Activated naive CD8-positive, alpha-beta T cell treated with anti-CD3 and anti-CD28 coated beads, Interleukin-2, amount 50 U/mL, for 24 hours (primary cell): ENCODE measurements at regions not wholly inside any gene's neighbourhood (a gene's known extent, or its start where the extent isn't known, plus 50 kb on each side); places are given as distances from the start of the nearest gene placed in this dataset.

ENCODE experiments used
- ATAC-seq: fragments of 150-1000 bp; cut with Tn5 transposase; one replicate; pipeline ENCODE4 v1.10.0; 2021
- DNase-seq: peaks from one replicate; pipeline ENCODE4 v3.0.0; 2021
- H3K27ac Mint-ChIP-seq: one replicate; pipeline ENCODE4 v1.8.0; 2021; ENCODE audit warnings: mild to moderate bottlenecking, mixed read lengths
- H3K27me3 Mint-ChIP-seq: one replicate; pipeline ENCODE4 v1.8.0; 2021; ENCODE audit warnings: mixed read lengths
- H3K36me3 Mint-ChIP-seq: one replicate; pipeline ENCODE4 v1.8.0; 2021; ENCODE audit warnings: low read depth, mixed read lengths
- H3K4me1 Mint-ChIP-seq: one replicate; pipeline ENCODE4 v1.8.0; 2021; ENCODE audit warnings: mixed read lengths
- H3K4me3 Mint-ChIP-seq: one replicate; pipeline ENCODE4 v1.8.0; 2021; ENCODE audit warnings: mild to moderate bottlenecking, moderate library complexity, mixed read lengths
- H3K9me3 Mint-ChIP-seq: one replicate; pipeline ENCODE4 v1.8.0; 2021; ENCODE audit warnings: mixed read lengths

DNA sequence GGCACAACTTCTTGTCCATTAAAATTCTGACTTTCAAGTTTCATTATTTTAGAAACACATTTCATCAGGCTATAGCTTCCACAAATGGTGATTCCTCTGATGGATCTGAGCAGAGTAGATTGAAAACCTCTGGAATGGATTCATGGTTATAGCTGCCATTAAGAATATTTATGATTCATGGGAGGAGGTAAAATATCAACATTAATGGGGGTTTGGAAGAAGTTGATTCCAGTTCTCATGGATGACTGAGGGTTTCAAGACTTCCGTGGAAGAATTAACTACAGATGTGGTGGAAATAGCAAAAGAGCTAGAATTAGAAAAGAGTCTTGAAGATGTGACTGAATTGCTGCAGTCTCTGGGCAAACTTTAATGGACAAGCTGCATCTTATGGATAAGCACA lies 797.4 kb downstream of the SUCLG1 start:
- Mint-ChIP-seq H3K4me3 (no peak overlapping the region), H3K36me3 (no peaks in the 10 kb centered on the region), H3K27me3 (no peaks in the 10 kb centered on the region), H3K27ac (no peak overlapping the region), H3K4me1 (no peaks in the 10 kb centered on the region), H3K9me3 (peaks cover 5% of the 10 kb centered on the region)
- ATAC-seq, result no peak
- no peak for DNase-seq

DNA sequence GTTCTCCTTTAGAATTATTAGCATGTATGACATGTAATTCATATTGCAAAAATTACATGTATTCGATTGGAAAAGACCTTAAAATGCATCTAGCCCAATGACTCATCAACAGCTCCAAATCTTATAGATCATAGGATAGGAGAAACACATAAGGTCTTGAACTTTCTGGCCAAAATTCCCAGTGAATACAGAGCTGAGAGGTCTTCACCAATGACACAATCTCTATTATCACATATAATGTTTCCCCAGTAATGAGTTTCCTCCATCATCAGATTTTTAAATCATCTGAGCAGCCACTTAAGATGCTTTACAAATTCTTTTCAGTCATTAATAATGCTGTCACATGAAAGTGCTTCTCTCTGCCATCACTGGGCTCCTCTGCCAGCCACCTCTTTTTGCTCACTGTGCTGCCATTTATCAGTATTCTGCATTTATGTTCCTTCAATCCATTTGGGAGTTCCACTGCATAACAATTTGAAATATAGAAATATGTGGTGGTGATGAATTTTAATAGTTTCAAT lies 804.9 kb downstream of the SUCLG1 start:
- Mint-ChIP-seq H3K27ac (no peak overlapping the region), H3K4me3 (no peak overlapping the region), H3K27me3 (no peaks in the 10 kb centered on the region), H3K4me1 (no peaks in the 10 kb centered on the region), H3K9me3 (no peaks in the 10 kb centered on the region), H3K36me3 (no peaks in the 10 kb centered on the region)
- ATAC-seq, result no peak
- DNase-seq, result no peak

DNA sequence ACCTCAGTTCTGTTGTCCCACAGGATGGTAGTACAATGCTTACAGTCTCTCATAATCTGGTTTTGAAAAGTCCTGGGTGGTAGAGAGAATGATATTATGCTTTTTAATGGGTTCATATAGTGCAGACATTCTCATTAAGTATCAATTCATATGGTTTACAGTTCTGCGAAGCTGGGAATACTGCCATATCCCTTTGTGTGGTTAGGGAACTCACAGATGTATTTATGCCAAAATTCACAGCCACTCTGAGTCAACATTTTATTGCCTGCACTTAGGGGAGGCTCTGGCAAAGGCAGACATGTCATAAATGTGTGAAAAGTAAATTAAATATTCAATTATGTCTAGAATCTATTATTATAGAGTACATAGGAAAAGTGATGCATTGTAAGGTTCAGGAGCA lies 808.2 kb downstream of the SUCLG1 start:
- Mint-ChIP-seq H3K4me1 (no peaks in the 10 kb centered on the region), H3K4me3 (no peak overlapping the region)

DNA sequence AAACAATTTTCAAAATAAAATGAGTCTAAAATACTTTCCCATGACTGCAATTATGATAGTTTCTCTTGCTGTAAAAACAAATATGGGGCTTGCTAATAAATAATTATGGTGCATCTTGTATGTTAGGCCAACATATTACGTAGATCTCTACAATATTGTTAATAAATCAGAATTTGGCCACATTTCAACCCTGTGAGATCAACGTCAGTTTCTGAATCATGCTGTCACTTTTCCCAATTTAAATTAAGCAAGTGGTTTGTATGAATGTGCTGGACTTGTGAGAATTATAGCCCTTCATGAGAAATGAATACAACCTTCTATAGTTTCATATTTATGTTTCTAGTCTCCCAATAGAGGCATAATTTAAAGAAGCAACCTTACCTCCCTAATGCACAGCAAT lies 808.9 kb downstream of the SUCLG1 start:
- Mint-ChIP-seq H3K4me3 (no peak overlapping the region), H3K27ac (no peak overlapping the region), H3K4me1 (no peaks in the 10 kb centered on the region), H3K9me3 (no peaks in the 10 kb centered on the region), H3K36me3 (no peaks in the 10 kb centered on the region), H3K27me3 (no peaks in the 10 kb centered on the region)
- no peak for DNase-seq
- no peak for ATAC-seq

More for the DNA sequence above, 808.2 kb downstream of the SUCLG1 start:
- ATAC-seq, result no peak
- no peak for DNase-seq
- H3K27me3 Mint-ChIP-seq, result no peaks in the 10 kb centered on the region
- H3K36me3 Mint-ChIP-seq, result no peaks in the 10 kb centered on the region
- no peak overlapping the region for H3K27ac Mint-ChIP-seq
- H3K9me3 Mint-ChIP-seq, result no peaks in the 10 kb centered on the region

DNA sequence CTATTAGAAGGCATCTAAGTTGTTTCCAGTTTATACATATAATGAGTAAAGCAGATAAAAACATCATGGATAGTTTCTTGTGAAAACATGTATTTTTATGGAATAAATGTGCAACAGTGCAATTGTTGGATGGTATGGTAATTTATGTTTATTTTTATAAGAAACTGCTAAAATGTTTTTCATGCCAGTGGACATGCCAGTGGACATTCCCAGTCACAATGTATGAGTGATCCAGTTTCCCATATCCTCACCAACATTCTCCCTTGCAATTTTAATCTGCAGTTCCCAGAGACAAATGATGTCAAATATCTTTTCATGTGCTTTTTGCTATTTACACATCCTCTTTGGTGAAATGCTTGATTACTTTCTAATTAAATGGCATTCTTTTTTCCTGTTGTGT lies 818.6 kb downstream of the SUCLG1 start:
- Mint-ChIP-seq H3K4me3 (no peak overlapping the region), H3K4me1 (no peaks in the 10 kb centered on the region), H3K9me3 (peaks cover 7% of the 10 kb centered on the region), H3K27me3 (no peaks in the 10 kb centered on the region), H3K36me3 (no peaks in the 10 kb centered on the region), H3K27ac (no peak overlapping the region)
- DNase-seq (no peak), ATAC-seq (no peak)

DNA sequence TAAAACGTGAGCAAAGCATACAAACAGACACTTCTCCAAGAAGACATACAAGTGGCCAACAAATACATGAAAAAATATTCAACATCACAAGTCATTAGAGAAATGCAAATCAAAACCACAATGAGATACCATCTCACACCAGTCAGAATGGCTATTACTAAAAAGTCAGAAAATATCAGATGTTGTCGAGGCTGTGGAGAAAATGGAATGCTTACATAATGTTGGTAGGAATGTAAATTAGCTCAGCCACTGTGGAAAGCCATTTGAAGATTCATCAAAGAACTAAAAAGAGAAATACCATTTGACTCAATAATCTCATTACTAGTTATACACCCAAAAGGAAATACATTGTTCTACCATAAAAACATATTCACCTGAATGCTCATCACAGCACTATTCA lies 825.7 kb downstream of the SUCLG1 start:
- Mint-ChIP-seq H3K9me3 (peaks cover 7% of the 10 kb centered on the region), H3K27me3 (no peaks in the 10 kb centered on the region), H3K4me3 (no peak overlapping the region), H3K36me3 (no peaks in the 10 kb centered on the region), H3K27ac (no peak overlapping the region), H3K4me1 (no peaks in the 10 kb centered on the region)
- ATAC-seq (no peak), DNase-seq (no peak)

DNA sequence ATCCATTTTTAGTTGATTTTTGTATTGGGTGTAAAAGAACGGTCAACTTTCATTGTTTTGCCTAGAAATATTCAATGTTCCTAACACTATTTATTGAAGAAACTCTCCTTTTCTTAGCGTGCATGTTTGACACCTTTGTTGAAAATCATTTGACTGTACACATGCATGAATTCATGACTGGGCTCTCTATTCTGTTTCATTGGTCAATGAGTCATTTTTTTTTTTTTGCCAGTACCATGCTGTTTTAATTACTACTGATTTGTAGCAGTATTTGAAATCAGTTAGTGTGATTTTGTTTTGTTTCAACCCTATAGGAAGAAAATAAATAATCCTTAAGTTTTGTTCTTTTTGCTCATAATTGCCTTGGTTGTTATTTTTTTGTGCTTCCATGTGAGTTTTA lies 828.7 kb downstream of the SUCLG1 start:
- Mint-ChIP-seq H3K27ac (no peak overlapping the region), H3K36me3 (no peaks in the 10 kb centered on the region), H3K4me1 (no peaks in the 10 kb centered on the region), H3K9me3 (peaks cover 3% of the 10 kb centered on the region), H3K4me3 (no peak overlapping the region), H3K27me3 (no peaks in the 10 kb centered on the region)
- no peak for ATAC-seq
- DNase-seq, result no peak

DNA sequence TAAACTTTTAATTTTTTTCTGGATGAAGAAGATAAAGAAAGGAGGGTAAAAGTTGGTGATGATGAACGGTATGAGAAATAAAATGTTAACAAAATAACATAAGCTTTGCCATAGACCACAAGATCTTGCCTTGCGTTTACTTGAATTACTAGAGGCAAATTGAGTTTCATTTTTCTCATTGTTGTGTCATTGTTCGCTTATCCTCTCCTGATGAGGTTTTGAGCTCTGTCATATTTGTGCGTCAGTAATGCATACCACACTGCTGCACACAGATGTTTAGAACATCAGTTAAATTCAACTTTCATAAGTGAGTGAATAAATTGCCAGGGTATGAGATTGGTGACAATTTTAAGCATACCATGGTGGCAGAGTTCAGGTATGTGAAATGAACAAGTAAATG lies 843.6 kb downstream of the SUCLG1 start:
- H3K27ac Mint-ChIP-seq, result no peak overlapping the region
- H3K4me1 Mint-ChIP-seq, result no peaks in the 10 kb centered on the region
- H3K36me3 Mint-ChIP-seq, result no peaks in the 10 kb centered on the region
- H3K9me3 Mint-ChIP-seq, result peaks cover 17% of the 10 kb centered on the region
- no peak overlapping the region for H3K4me3 Mint-ChIP-seq
- ATAC-seq (no peak), DNase-seq (no peak)
- no peaks in the 10 kb centered on the region for H3K27me3 Mint-ChIP-seq

DNA sequence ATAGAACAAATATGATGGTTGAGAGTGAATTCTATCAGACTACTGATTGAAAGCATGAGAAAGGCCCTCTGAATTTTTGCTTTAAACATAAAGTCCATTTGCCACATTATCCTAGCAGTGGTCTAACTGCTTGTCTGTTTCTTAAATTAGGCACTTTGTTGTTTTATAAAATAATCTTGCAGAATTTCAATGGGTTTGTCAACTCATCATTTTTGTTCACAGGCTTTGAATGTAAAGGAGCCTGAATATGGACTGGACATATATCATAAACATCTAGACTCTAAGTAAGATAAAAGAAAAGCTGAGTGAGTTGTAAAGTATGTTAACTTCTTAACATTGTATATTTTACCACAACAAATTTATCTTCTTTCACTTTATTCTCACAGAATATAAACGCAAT lies 845.9 kb downstream of the SUCLG1 start:
- DNase-seq, result no peak
- Mint-ChIP-seq H3K4me1 (no peaks in the 10 kb centered on the region), H3K4me3 (no peak overlapping the region), H3K36me3 (no peaks in the 10 kb centered on the region), H3K27me3 (no peaks in the 10 kb centered on the region), H3K27ac (no peak overlapping the region), H3K9me3 (peaks cover 10% of the 10 kb centered on the region)
- ATAC-seq, result no peak

DNA sequence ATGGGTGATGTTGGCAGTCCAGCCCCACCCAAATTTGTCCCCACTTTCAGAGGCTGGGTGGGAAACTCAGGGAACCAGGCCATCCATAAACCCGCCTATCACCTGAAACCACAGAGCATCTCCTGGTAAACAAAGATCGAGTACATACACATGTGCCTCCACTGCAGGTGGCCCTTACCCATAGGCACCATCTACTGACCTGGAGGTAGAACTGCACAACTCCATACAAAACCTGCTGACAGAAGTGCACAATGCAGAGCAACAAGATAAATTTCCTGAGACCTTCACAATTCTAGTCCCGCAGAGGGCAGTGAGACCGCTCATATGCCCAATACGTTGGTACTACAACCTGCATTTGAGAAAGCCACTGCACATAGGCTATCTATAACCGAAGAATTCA lies 856.3 kb downstream of the SUCLG1 start:
- no peak overlapping the region for H3K4me3 Mint-ChIP-seq
- H3K27ac Mint-ChIP-seq, result no peak overlapping the region
- H3K9me3 Mint-ChIP-seq, result peaks cover 20% of the 10 kb centered on the region
- DNase-seq, result no peak
- no peaks in the 10 kb centered on the region for H3K36me3 Mint-ChIP-seq
- ATAC-seq, result no peak
- no peaks in the 10 kb centered on the region for H3K27me3 Mint-ChIP-seq
- no peaks in the 10 kb centered on the region for H3K4me1 Mint-ChIP-seq

DNA sequence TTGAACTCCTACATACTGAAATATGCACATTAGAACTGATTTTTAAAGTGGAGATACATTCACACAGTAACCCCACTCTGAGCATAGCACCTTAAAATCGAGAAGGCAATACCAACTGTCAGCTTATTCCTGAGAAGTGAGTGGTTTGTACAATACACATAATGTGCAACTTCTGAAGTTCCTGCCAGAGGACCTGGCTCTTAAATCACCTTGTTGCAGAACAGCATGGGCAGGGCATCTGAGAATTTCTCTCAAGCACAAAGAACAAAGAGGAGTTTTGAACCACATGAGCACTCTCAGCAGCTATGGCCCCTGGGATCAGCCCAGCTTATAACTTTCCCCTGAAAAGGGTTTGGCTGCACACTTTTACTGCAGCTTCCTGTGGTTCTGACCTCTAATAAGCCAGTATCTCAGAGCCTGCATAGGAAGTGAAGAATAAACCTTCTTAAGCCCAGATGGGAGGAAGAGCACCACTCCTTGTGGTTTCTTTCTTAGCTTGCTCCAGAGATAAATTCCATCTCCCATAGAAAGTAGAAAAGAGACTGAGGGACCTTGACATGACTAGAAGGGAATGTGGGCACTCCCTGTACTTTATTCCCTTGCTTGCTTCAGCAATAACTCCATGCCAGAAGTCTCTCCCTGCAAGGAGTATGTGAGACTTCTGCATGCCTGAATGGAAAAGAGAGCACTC lies 862.3 kb downstream of the SUCLG1 start:
- no peak overlapping the region for H3K4me3 Mint-ChIP-seq
- no peak for DNase-seq
- no peaks in the 10 kb centered on the region for H3K4me1 Mint-ChIP-seq
- no peak overlapping the region for H3K27ac Mint-ChIP-seq
- no peaks in the 10 kb centered on the region for H3K27me3 Mint-ChIP-seq
- no peaks in the 10 kb centered on the region for H3K36me3 Mint-ChIP-seq
- H3K9me3 Mint-ChIP-seq, result peaks cover 15% of the 10 kb centered on the region
- ATAC-seq, result no peak

DNA sequence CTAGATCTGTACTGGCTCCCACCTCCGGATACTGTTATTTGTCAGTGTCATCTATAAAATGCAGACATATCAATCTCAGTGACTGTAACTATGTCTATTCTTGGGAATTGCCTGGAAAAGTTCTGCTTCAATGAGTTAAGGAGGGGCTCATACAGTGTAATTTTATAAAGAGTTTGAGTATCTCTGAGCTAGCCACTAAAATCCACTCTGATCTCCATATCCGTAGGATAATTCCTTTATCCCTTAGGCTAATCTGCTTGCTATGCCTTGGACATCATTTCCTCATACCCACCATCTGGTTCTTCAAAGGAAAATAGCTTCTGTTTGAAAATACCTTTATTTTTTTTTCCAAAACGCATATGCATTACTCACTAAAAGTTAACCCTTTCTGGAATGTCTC lies 863.2 kb downstream of the SUCLG1 start:
- peaks cover 15% of the 10 kb centered on the region for H3K9me3 Mint-ChIP-seq
- ATAC-seq, result no peak

DNA sequence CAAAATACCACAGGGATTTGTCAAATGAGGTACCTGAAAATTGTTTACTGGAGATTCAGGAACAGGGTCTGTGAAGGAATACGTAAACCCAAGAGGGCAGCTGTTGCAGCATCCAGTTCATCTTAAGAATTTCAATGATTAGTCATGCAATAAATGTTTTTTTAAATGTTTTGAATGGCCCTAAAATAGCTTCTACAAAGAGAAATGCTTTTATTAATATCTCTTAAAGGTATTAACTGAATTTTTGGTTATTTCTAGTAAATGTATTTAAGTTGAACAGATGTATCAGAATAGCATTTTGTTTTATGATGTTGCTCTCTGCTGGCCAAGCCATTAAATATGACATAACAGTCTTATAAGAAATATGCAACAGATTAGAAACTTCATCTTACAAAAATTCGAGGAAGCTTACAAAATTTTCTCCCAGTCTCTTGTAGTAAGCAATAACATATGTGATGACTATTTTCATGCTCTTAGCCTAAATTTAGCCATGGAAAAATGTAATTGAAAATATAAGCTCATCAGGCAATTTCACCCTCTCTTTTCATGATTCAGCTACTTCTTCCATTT lies 863.9 kb downstream of the SUCLG1 start:
- H3K27ac Mint-ChIP-seq, result no peak overlapping the region
- DNase-seq (no peak), ATAC-seq (no peak)
- no peaks in the 10 kb centered on the region for H3K36me3 Mint-ChIP-seq
- H3K9me3 Mint-ChIP-seq, result peaks cover 15% of the 10 kb centered on the region
- no peak overlapping the region for H3K4me3 Mint-ChIP-seq
- no peaks in the 10 kb centered on the region for H3K4me1 Mint-ChIP-seq
- no peaks in the 10 kb centered on the region for H3K27me3 Mint-ChIP-seq

More for the DNA sequence above, 863.2 kb downstream of the SUCLG1 start:
- Mint-ChIP-seq H3K36me3 (no peaks in the 10 kb centered on the region), H3K27me3 (no peaks in the 10 kb centered on the region), H3K4me1 (no peaks in the 10 kb centered on the region), H3K4me3 (no peak overlapping the region), H3K27ac (no peak overlapping the region)
- DNase-seq, result no peak

DNA sequence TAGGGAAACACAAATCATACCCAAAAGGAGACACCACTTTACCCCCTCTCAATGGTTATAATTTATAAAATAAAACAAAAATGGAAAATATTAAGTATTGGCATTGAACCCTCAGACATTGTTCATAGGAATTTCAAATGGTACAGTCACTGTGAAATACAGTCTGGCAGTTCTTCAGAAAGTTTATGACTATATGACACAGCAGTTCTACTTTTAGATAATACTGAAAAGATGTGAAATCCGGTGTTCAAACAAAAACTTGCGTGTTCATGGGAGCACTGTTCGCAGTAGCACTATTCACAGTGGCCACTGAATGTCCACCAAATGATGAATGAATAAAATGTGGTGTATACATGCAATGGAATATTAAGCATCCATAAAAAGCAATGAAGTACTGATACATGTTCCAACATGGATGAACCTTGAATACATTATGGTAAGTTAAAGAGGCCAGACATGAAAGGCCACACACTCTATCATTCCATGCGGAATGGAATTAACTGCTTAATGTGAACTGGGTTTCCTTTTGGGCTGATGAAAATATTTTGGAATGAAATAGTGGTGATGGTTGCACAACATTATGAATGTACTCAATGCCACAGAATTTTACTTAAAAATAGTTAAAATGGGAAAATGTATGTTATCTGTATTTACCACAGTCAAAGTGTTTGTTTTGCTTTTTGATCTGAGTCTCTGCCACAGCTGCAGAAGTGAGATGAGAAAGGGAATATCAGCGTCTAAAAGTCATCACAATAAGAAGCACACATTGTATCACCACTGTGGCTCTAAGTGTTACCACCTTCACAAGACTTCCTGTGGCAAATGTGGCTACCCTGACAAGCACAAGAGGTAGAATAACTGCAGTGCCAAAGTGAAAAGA lies 864.6 kb downstream of the SUCLG1 start:
- DNase-seq (no peak), ATAC-seq (no peak)
- no peak overlapping the region for H3K27ac Mint-ChIP-seq
- no peaks in the 10 kb centered on the region for H3K4me1 Mint-ChIP-seq
- H3K4me3 Mint-ChIP-seq, result no peak overlapping the region
- peaks cover 18% of the 10 kb centered on the region for H3K9me3 Mint-ChIP-seq
- H3K36me3 Mint-ChIP-seq, result no peaks in the 10 kb centered on the region
- no peaks in the 10 kb centered on the region for H3K27me3 Mint-ChIP-seq

DNA sequence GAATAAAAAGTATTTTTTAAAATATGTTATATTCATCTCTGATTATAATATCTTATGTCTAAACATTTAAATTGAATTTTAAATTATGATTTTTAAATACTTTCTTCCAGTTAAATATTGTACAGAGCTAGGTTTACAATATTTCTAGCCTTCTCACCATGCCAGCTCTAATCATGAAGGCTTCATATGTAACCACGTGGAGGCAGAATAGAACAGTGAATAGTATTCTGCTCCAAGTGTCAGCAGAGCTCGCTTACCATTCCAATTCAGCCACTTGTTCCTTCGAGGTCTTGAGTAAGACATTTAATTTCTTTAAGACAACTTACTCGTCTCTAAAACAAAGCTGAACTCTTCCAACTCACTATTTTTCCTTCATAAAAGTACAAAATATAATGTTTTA lies 871.8 kb downstream of the SUCLG1 start:
- ATAC-seq (no peak), DNase-seq (no peak)
- H3K4me3 Mint-ChIP-seq, result no peak overlapping the region
- H3K4me1 Mint-ChIP-seq, result no peaks in the 10 kb centered on the region
- no peak overlapping the region for H3K27ac Mint-ChIP-seq
- peaks cover 8% of the 10 kb centered on the region for H3K9me3 Mint-ChIP-seq
- H3K36me3 Mint-ChIP-seq, result no peaks in the 10 kb centered on the region
- no peaks in the 10 kb centered on the region for H3K27me3 Mint-ChIP-seq
